ENCODE measurements at regions not wholly inside any gene's neighbourhood (a gene's known extent, or its start where the extent isn't known, plus 50 kb on each side); places are given as distances from the start of the nearest gene placed in this dataset.

DNA sequence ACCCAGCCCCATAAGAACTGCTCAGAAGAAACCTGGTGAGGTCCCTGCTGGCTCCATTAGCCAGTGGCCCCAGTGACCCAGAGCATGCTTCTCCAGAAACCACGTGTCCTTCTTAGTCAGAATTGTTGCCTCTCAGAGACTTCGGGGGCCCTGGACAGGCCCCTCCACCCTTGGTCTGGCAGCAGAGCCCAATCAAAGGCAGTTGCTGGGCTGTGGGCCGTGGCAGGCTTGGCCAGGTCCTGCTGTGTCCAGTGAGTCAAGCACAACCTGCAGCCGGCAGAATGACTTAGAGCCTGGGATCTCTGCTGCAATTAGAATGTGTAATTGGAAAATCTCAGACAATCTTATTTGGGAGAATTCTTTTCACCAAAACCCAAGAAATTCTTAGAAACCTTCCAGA lies 502.0 kb upstream of the KLF4 start:
- Mint-ChIP-seq H3K4me3 (no peak overlapping the region), H3K27ac (no peak overlapping the region), H3K36me3 (ENCODE audit: low read depth) (no peaks in the 10 kb centered on the region), H3K4me1 (no peaks in the 10 kb centered on the region), H3K9me3 (no peaks in the 10 kb centered on the region), H3K27me3 (peaks cover under 1% of the 10 kb centered on the region)
- no peak for ATAC-seq (replicated peaks)

DNA sequence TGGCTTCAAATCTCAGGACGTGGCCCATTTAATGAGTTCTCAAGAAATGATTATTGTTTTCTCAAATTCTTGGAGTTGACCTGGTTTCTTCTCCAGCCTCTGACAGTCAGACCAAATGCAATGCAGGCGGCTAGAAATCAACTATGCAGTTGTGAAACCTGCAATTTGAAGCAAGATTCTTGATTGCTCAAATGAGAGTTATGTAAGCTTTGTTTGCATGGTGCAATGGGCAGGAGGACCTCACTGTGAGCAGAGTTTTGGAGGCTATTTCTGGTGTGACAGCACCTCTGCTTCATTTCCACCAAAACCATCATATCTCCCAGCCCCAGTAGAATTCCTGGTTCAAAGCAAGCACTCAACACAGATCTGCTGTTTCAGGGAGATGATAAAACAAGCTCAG lies 500.0 kb upstream of the KLF4 start:
- Mint-ChIP-seq H3K36me3 (ENCODE audit: low read depth) (no peaks in the 10 kb centered on the region), H3K9me3 (no peaks in the 10 kb centered on the region), H3K4me1 (no peaks in the 10 kb centered on the region), H3K27me3 (peaks cover 3% of the 10 kb centered on the region), H3K27ac (no peak overlapping the region), H3K4me3 (no peak overlapping the region)
- ATAC-seq (replicated peaks): no peak

DNA sequence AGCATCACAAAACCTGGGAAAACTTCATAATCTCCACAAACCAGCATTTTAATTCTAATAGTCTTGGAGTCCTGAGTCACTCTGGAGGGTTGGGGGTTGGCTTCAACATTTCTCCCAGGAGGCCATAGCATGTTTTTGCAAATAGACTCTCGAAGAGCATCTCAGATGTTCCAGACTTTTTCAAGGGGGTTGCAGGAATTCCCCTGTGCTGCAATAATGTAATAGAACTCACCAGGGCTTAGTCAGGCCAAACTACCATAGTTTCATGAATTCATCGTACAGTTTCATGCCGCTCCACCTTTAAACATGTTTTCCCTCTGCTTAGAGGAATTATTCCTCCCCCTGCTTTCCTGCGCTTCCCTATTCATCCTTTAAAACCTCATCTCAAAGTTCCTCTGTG lies 499.5 kb upstream of the KLF4 start:
- ATAC-seq (replicated peaks): no peak
- Mint-ChIP-seq H3K4me1 (no peaks in the 10 kb centered on the region), H3K27ac (no peak overlapping the region), H3K27me3 (peaks cover 3% of the 10 kb centered on the region), H3K9me3 (no peaks in the 10 kb centered on the region), H3K36me3 (ENCODE audit: low read depth) (no peaks in the 10 kb centered on the region), H3K4me3 (no peak overlapping the region)

DNA sequence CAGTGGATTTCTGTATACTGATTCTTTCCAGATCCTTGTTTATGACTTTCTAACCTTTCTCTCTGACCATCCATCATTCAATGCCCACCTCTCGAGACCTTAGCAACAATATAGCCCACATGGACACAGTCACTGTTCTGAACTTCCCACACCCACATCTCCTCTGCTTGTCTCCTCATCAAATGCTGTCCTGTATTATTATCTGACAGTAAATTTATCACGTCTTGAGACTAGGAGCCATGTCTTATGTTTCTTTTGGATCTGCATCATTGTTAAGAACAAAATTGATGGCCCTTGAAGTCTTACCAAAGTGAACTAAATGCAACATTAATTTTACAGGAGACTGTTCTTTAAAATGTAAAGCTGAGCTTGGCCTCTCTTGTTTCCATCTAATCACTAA lies 495.4 kb upstream of the KLF4 start:
- Mint-ChIP-seq H3K9me3 (no peaks in the 10 kb centered on the region), H3K27me3 (peaks cover 3% of the 10 kb centered on the region), H3K4me1 (no peaks in the 10 kb centered on the region)

DNA sequence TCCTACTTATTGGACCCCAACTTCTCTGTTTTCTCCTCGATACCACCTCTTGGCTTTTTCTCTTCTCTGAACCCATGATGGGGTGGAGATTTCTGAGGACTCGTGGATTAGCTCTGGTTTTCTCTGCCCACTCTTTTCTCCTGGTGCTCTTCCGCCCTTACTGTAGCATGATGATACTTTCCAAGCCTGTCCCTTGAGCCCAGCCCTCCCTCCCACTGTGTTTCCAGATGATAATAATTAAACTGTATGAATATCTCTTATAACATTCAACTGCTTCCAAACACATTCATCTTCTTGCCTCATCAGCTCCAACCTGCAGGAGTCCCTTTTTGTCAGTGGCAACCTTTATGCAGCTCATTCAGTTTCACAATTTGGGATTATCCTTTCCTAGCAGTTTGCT lies 494.2 kb upstream of the KLF4 start:
- Mint-ChIP-seq H3K4me1 (no peaks in the 10 kb centered on the region), H3K9me3 (no peaks in the 10 kb centered on the region), H3K36me3 (ENCODE audit: low read depth) (no peaks in the 10 kb centered on the region), H3K27ac (no peak overlapping the region), H3K4me3 (no peak overlapping the region), H3K27me3 (peaks cover 3% of the 10 kb centered on the region)
- no peak for ATAC-seq (replicated peaks)

More for the DNA sequence above, 495.4 kb upstream of the KLF4 start:
- ATAC-seq (replicated peaks): no peak
- no peaks in the 10 kb centered on the region for H3K36me3 Mint-ChIP-seq (ENCODE audit: low read depth)
- no peak overlapping the region for H3K4me3 Mint-ChIP-seq
- H3K27ac Mint-ChIP-seq: no peak overlapping the region

DNA sequence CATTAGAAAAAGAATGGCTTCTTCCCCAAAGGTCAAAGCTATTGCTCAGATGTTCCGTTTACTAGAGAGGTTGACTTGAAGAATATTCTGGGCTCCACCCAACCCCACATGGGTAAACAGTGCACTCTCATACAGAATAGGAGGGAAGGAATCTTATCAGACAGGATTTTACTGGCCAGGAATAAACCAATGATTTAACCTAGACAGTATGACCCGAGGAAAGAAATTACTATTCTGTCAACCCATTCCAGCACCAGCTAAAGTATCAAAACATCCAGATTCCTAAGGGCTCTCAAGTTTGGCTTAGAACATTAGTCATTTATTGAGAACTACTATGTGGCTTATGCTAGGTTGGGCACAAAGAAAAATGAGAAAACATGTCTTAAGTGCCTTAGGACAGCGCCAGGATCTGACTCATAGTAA lies 493.6 kb upstream of the KLF4 start:
- H3K27me3 Mint-ChIP-seq: peaks cover 3% of the 10 kb centered on the region

DNA sequence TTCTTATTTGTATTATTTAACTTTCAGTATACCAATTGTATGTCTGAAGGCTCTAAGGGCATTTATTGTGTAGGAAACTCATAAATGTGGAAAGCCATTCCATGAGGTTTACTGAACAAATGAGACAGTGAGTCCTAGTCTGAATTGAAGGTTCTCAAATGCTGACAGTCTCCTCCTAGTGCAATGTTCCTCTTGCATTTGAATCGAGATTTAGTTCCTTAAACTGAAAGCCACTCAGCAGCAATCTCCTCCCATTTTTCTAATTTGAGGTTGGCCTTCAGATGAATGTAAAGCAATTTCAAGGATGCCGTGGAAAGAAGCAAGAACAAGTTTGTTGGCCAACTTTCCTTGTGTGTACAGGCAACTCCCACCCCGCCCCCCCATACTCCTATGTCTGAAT lies 493.2 kb upstream of the KLF4 start:
- no peak overlapping the region for H3K4me3 Mint-ChIP-seq
- no peaks in the 10 kb centered on the region for H3K36me3 Mint-ChIP-seq (ENCODE audit: low read depth)
- no peak for ATAC-seq (replicated peaks)
- H3K27ac Mint-ChIP-seq: no peak overlapping the region
- peaks cover 3% of the 10 kb centered on the region for H3K27me3 Mint-ChIP-seq
- no peaks in the 10 kb centered on the region for H3K9me3 Mint-ChIP-seq
- H3K4me1 Mint-ChIP-seq: no peaks in the 10 kb centered on the region

More for the DNA sequence above, 493.6 kb upstream of the KLF4 start:
- Mint-ChIP-seq H3K9me3 (no peaks in the 10 kb centered on the region), H3K4me3 (no peak overlapping the region), H3K4me1 (no peaks in the 10 kb centered on the region), H3K27ac (no peak overlapping the region), H3K36me3 (ENCODE audit: low read depth) (no peaks in the 10 kb centered on the region)
- no peak for ATAC-seq (replicated peaks)

DNA sequence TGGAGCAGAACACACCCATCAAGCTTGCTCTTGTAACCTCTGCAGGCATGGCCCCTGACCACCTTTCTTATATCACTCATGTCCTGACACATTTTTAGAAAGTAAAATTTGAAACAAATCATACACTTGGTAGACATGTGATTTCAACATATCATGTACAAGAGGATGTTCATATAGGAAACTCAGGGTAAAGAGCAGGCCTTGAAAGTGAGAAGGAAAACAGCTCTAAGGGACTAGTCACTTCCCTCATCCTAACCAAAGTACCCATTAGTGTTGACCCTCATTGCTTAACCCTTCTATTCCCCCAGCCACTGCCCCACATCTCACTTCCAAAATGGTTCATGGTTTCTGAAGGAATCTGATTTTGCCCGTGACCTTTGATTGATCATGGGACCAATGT lies 492.4 kb upstream of the KLF4 start:
- Mint-ChIP-seq H3K9me3 (no peaks in the 10 kb centered on the region), H3K4me1 (no peaks in the 10 kb centered on the region), H3K36me3 (ENCODE audit: low read depth) (no peaks in the 10 kb centered on the region), H3K27me3 (peaks cover 3% of the 10 kb centered on the region), H3K4me3 (no peak overlapping the region), H3K27ac (no peak overlapping the region)
- no peak for ATAC-seq (replicated peaks)

DNA sequence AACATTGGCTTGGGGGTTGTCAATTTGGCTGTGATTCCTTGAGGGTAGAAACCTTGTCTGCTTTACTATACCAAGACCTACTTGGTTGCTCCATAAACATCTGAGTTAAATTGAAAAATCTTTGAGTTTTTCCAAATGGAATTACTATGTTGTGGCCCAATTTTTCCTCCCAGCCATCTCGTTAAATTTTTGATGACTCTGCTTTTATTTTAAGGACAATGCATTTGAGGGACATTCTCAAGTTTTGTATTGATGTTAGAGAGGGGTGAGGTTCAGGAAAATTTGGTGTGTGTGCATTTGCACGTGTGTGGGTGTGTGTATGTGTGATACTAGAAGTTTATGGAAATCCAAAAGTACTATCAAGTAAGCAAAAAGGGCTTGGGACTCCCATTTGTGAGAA lies 491.4 kb upstream of the KLF4 start:
- H3K27me3 Mint-ChIP-seq: no peaks in the 10 kb centered on the region
- peaks cover 6% of the 10 kb centered on the region for H3K9me3 Mint-ChIP-seq
- H3K36me3 Mint-ChIP-seq (ENCODE audit: low read depth): no peaks in the 10 kb centered on the region
- H3K4me1 Mint-ChIP-seq: no peaks in the 10 kb centered on the region
- H3K27ac Mint-ChIP-seq: no peak overlapping the region
- no peak overlapping the region for H3K4me3 Mint-ChIP-seq
- no peak for ATAC-seq (replicated peaks)

DNA sequence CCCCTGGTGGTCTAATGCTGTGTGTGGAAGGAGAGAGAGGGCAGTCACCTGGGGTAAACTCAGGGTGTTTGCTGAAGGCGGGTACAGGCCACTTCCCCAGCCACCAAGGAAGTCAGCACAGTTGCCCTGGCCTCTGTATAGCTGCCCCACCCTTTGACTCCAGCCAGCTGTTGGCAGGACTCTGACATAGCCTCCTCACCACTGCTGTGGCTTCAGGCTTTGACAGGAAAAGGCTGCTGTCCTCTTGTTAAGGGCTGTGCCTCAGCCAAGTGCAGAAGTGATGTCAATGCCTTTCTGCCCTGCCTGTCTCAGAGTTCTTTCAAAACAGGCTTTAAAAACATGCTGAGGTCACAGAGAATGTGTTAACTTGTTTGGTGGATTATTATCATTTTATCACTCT lies 487.2 kb upstream of the KLF4 start:
- no peak overlapping the region for H3K27ac Mint-ChIP-seq
- no peak overlapping the region for H3K4me3 Mint-ChIP-seq
- no peaks in the 10 kb centered on the region for H3K36me3 Mint-ChIP-seq (ENCODE audit: low read depth)
- H3K27me3 Mint-ChIP-seq: no peaks in the 10 kb centered on the region
- ATAC-seq (replicated peaks): no peak
- no peaks in the 10 kb centered on the region for H3K4me1 Mint-ChIP-seq
- H3K9me3 Mint-ChIP-seq: peaks cover 6% of the 10 kb centered on the region

DNA sequence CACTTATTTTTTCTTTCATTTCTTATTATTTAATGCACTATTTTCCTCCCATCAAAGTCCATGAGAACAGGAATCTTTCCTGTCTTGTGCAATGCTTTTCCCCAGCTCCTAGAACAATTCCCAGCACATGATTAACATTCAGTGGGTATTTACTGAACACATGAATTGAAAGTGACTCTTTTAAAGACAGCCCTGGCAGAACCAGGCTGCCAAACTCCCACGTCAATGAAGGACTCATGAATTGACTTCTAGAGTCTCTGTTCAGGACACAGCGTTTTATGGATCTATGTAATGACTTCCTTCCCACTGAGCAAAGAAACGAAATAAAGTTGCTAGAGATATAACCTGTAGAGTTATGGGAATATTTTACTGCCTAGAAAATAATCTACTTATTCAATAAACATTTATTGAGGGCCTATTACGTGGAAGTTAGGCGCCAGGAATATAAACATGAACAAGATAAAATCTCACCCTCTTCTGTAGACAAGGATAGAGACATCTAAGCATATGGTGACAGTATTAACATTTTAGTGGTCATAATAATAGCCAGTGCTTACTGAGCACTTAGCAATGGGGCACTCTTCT lies 485.9 kb upstream of the KLF4 start:
- Mint-ChIP-seq H3K4me3 (no peak overlapping the region), H3K4me1 (no peaks in the 10 kb centered on the region), H3K9me3 (peaks cover 6% of the 10 kb centered on the region), H3K36me3 (ENCODE audit: low read depth) (no peaks in the 10 kb centered on the region), H3K27ac (no peak overlapping the region), H3K27me3 (no peaks in the 10 kb centered on the region)
- ATAC-seq (replicated peaks): no peak

DNA sequence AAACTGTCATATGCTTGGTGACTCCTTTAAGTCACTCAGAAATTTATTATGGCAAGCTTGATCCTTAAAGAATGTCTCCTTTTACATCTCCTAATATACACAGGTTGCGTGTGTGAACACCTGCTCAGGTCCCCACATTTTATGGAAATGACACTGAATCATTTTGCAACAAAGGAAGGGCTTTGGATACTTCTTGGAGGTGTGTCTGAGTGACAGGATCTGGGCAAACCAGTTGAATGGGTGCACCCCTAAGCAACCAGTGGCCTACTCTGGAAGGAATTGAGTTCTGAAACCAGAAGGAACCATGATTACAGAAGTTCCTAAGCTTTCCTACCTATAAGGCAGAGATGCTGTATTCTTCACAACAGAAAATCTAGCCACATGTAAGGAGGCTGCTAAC lies 483.9 kb upstream of the KLF4 start:
- H3K4me1 Mint-ChIP-seq: no peaks in the 10 kb centered on the region
- H3K9me3 Mint-ChIP-seq: peaks cover 6% of the 10 kb centered on the region
- H3K27ac Mint-ChIP-seq: no peak overlapping the region
- no peaks in the 10 kb centered on the region for H3K36me3 Mint-ChIP-seq (ENCODE audit: low read depth)
- ATAC-seq (replicated peaks): no peak
- no peaks in the 10 kb centered on the region for H3K27me3 Mint-ChIP-seq
- H3K4me3 Mint-ChIP-seq: no peak overlapping the region

DNA sequence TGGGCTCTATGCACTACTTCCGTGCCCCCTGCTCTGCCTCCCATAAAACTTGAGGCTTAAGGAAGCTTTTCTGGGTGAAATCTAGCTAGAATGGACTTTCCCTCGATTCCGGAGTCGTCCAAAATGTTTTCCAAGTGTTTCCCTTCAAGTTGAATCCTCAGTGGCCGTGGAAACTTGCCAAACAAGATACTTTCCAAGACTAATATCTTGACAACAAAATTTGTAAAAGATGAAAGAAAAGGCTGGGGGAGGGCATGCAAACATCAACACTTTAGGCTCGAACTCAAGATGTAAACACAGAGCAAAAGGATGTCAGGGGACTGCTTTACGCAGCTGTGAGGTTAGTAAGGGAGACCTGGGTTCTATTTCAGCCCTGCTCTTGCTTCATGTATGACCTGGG lies 482.8 kb upstream of the KLF4 start:
- Mint-ChIP-seq H3K9me3 (peaks cover 10% of the 10 kb centered on the region), H3K4me1 (no peaks in the 10 kb centered on the region), H3K36me3 (ENCODE audit: low read depth) (no peaks in the 10 kb centered on the region), H3K27ac (no peak overlapping the region), H3K27me3 (no peaks in the 10 kb centered on the region), H3K4me3 (no peak overlapping the region)
- ATAC-seq (replicated peaks): no peak

DNA sequence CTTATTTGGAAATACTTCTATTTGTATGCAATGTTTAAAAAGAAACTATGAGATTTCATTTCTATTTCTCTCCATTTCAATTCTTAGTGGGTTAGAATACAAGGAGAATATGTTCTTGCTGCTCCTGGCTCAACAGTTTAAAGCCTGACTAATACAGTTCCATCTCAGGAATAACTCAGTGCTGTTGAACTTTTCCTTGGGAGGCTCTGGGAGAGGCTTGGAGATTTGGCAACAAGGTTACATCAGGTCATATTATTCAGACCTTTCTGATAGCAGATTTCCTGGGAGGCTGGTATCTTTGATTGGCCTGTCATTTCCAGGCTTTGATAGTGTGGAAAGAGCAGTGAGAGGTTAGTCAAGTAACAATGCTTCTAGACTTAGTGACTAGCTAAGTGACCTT lies 481.7 kb upstream of the KLF4 start:
- H3K36me3 Mint-ChIP-seq (ENCODE audit: low read depth): no peaks in the 10 kb centered on the region
- H3K4me1 Mint-ChIP-seq: no peaks in the 10 kb centered on the region
- H3K27me3 Mint-ChIP-seq: no peaks in the 10 kb centered on the region
- no peak overlapping the region for H3K4me3 Mint-ChIP-seq
- ATAC-seq (replicated peaks): no peak
- no peak overlapping the region for H3K27ac Mint-ChIP-seq
- peaks cover 10% of the 10 kb centered on the region for H3K9me3 Mint-ChIP-seq

DNA sequence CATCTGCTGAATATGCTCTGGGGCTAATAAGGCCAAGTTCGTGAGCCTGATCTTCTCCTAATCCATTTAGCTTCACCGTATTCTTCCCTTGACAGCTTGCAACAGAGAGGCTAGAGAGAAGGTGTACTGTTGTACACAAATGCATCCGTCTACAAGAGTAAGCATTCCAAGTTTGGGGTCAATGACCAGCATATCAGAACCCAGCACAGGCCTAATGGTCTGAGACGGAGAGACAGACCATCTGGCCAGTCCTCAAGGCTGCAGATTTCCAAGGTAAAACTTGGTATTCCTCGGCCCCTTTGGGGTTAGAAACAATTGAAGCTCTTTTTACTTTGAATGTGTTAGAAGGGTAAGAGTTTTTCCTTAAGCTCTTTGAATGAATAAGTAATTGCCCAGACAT lies 481.2 kb upstream of the KLF4 start:
- H3K4me3 Mint-ChIP-seq: no peak overlapping the region
- H3K27ac Mint-ChIP-seq: no peak overlapping the region
- H3K36me3 Mint-ChIP-seq (ENCODE audit: low read depth): no peaks in the 10 kb centered on the region
- no peaks in the 10 kb centered on the region for H3K4me1 Mint-ChIP-seq
- no peak for ATAC-seq (replicated peaks)
- no peaks in the 10 kb centered on the region for H3K27me3 Mint-ChIP-seq
- H3K9me3 Mint-ChIP-seq: peaks cover 7% of the 10 kb centered on the region

DNA sequence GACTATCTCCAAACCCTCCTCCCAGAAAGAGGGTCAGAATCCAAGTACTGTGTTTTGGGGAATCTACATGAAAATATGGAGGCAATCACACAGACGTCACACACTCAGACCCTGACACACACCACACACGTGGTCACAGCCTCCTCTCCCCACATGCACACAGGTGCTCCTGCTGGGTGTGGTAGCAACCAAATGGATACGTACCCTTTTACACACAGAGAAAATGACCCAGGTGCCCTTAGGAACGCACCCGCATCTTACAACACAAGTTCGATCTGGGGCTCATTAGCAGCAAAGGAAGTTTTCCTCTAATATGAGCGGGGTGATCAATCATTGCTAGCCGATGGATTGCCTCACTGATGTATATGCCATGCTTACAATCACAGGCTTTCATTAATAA lies 480.2 kb upstream of the KLF4 start:
- peaks cover 7% of the 10 kb centered on the region for H3K9me3 Mint-ChIP-seq

More for the DNA sequence above, 480.2 kb upstream of the KLF4 start:
- ATAC-seq (replicated peaks): no peak
- Mint-ChIP-seq H3K27ac (no peak overlapping the region), H3K4me3 (no peak overlapping the region), H3K27me3 (no peaks in the 10 kb centered on the region), H3K36me3 (ENCODE audit: low read depth) (no peaks in the 10 kb centered on the region), H3K4me1 (no peaks in the 10 kb centered on the region)
